NCI-H2196 (cell line): ENCODE measurements at regions not wholly inside any gene's neighbourhood (a gene's known extent, or its start where the extent isn't known, plus 50 kb on each side); places are given as distances from the start of the nearest gene placed in this dataset.

Experiments
- DNase-seq: peaks from one replicate; lab custom pipeline; 2025; ENCODE audit not compliant: unreplicated experiment; lab: John Stamatoyannopoulos, UW

DNA sequence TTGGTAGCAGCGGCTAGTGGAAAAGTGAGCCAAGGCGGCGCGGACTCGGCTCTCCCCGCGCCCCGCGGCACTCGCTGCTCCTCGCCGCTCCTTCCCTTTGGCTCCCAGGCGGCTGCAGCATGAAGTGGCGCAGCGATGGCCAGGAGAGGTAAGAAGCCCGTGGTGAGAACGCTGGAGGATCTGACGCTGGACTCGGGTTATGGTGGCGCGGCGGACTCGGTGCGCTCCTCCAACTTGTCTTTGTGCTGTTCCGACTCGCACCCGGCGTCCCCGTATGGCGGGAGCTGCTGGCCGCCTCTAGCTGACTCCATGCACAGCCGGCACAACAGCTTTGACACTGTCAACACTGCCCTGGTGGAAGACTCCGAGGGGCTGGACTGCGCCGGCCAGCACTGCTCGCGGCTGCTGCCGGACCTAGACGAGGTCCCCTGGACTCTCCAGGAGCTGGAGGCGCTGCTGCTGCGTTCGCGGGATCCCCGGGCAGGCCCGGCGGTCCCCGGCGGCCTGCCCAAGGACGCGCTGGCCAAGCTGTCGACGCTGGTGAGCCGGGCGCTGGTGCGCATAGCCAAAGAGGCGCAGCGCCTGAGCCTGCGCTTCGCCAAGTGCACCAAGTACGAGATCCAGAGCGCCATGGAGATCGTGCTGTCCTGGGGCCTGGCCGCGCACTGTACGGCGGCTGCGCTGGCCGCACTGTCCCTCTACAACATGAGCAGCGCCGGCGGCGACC lies 225.6 kb upstream of the CRY1 start:
- peak; percentile 21 for DNase-seq

DNA sequence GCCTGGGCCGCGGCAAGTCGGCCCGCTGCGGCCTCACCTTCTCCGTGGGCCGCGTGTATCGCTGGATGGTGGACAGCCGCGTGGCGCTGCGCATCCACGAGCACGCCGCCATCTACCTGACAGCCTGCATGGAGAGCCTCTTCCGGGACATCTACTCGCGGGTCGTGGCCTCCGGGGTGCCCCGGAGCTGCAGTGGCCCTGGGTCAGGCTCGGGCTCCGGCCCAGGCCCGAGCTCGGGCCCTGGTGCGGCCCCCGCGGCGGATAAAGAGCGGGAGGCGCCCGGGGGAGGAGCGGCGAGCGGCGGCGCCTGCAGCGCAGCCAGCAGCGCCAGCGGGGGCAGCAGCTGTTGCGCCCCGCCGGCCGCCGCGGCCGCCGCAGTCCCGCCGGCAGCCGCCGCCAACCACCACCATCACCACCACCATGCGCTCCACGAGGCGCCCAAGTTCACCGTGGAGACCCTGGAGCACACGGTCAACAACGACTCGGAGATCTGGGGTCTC lies 226.2 kb upstream of the CRY1 start:
- DNase-seq: no peak

DNA sequence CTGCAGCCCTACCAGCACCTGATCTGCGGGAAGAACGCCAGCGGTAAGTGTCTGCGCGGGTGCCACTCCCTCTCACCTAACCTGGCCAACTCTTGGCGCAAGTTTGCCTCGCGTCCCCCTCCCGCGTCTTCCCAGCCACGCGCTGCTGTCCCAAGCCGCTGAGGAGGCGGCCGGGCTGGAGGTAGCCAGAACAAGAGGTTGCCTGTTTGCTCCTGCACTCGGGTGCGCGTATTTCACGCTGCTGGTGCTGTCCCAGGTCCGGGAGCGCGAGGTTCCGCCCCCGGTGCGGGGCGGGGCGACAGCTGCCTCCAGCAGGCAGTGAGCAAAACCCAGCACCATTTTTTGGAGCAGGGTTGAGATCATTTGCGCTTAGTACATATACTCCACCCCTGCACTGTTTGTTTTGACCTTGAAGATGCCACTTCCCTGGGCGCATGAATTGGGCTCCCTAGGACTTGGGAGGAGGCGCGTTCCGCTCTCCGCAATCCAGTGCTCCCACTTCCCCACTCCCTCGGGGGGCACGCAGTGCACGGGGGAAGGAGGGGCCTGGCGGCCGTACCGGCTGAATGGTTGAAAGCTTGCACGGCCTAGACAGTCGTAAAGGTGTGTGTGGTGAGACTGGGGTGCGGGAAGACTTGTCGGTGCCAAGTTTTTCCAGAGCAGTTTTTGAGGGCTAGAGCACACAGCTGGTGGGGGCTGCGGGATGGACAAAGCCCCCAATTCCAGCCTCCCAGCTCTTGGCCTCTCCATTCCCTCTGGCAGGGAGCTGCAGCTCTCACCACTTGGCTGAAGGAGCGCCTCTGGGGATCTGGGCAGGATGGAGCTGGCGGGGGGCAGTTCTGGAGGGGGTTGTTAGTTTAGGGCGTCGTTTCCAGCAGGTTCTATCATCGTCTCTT lies 226.9 kb upstream of the CRY1 start:
- peak; percentile 7 for DNase-seq

DNA sequence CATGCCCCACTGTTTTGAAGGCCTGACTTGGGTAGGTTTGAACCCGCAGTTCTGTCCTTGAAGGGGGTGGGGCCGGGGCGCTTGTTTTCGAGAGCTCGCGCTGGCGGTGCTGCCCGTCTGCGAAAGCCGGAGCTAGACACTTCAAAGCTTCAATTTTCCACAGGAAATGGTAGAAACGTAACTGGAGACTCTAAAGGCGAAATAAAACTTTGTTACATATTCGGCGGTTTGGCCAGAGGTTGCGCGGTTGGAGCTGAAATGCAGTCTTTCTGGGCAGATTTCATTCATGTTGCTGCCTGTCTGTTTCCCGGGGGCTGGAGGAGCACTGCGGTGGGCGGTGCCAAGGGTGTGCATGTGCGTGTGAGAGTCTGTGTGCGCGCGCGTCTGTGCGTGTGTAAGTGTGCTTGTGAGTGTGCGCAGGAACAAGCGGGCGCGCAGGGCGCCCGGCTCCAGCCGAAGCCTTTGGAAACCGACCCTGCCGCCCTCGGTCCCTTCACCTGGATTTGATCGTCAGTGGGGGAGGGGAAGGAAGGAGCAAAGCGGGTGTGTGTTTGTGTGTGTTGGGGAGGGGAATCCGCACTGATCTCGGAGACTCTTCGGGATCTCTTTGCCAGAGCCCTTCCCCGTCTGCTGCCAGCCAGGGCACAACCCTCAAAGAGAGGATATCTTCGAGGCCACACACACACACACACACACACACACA lies 227.7 kb upstream of the CRY1 start:
- DNase-seq: no peak

DNA sequence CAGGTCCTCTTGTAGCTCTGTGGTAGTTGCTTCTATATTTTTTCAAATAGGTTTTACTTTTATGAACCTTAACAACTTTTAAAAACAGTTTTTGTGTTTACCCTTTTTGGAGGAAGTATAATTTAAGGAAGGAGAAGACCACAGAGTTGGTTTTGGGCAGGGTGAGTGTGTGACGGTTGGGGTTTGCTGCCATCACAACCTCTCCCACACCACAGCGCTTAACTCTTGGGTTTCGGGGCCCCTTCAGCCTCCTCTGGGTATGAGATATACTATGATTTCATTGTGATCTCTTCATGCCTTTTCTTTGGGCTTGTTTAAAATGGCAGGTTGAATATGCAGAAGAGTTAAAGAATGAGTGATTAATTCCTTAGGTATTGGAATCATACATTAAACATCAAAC lies 228.7 kb upstream of the CRY1 start:
- DNase-seq: no peak

DNA sequence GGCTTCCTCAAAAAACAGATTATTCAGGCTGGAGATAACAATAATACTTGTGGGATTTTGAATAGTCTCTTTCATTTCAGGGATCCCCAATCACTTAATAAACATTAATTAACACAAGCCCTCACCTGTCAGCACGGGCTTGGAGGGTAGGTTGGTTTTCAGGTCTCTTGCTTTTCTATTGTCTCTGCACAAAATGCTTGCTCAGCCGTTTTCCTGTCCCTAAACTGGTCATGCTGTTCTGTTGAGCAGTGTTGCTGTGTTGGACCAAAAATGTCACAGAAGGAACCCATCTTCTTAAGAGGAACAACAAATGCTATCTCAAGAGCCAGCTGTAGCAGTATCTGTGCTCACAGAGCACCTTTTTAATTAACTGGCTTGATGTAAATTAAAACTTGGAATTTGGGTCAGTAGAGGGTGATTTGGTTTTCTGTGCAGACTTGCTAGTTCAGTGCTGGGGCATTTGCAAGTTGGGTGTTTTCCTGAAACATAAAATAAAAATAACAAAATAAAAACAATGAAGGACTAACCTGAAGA lies 231.8 kb upstream of the CRY1 start:
- no peak for DNase-seq

DNA sequence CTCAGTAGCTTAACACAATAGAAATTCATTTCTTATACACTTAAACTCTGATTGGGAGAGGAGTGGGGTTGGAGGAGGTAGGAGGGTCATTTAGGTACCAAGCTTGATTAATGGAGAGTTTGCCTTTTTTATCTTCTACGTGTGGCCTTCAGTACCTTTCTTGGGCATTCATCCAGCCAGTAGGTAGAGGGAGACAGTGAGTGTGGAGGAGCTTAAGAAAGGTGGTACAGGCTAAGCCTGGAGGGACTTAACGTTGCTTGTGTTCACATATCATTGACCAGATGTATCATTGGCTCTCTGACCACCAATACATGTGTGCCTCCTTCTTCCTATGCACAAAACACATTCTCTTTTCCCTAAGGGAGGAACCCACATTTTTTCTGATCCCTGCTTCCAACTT lies 232.9 kb upstream of the CRY1 start:
- DNase-seq: no peak

DNA sequence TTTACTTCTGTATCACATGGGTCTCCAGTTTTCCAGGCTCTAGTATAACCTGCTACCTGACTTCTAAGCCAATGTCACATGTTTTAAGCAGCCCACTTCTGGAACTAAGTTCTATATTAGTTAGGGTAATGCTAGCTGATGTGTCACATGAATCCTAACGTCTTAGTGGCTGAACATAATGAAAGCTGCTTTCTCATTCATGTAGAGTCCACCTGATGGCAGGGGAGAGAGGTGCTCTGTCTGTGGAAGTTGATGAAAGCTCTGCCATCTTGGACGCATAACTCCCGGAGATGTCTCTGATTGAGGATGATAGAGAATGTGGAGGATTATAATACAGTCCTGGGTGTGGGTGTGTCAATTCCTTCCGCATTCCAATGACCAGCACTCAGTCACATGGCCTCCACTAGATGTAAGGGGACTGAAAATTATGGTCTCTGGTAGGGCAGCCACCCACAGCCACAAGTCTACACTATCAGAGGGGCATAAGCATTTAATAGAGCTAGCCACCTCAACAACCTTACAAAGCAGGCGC lies 234.4 kb upstream of the CRY1 start:
- DNase-seq: no peak

DNA sequence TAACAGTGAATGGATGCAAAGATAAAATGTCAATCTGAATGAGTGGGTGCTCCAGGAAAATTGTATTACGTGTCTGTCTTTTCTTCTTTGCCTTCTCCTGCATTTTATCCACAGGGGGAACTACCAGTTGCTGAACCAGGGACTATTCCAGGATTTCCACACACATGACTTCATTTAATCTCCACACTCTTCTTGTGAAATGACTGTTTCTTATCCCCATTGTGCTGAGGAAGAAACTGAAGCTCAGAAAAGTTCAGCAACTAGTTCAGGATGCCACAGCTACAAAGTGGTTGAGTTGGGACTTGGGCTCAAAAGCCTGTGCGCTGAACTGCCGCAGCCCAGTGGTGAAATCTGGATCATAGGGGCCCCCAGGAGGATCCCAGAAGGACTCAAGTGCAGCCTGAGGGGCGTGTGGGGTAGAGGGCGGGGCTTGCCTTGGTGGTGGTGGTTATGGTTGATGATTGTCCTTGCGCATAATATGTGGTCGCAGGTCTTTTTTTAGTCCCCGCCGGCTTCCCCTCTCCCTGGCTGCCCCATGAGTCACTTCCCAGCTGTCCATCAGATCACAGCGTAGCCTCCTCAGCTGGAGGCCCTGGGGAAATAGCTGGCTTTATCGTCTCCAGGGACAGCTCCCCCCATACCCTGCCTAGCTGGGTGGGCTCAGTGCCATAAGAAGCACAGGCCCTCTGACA lies 235.2 kb upstream of the CRY1 start:
- no peak for DNase-seq

DNA sequence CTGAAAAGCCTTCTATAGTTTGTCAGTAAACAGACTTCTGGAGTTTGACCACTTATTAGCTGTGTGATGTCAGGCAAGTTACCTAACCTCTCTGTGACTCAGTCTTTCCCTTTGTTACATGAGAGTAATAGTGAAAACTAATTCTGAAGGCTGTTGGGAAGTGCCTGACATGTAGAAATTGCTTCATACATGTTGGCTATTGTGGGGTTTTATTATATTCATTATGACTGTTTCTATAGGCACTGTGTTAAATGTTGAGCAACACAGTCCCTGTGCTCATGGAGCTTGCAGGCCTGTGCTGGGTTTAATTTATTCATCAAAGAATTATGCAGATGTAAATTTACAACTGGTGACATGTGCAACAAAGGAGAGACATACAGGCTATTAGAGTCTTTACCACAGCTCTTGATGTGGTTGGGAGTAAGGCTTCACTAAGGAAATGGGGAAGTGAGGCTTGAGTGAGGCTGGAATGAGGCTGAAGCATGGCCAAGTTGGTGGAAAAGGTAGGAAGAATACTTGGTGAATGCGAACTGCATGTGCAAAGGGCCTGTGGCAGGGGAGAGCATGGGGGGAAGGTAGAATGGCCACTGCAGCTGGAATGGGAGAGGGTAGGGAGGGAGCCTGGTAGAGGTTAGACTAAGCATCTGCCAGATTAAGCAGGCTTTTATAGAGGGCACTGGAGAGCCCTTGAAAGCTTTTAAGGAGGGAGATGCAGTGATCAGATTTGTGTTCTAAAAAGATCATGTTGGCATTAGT lies 236.4 kb upstream of the CRY1 start:
- no peak for DNase-seq

DNA sequence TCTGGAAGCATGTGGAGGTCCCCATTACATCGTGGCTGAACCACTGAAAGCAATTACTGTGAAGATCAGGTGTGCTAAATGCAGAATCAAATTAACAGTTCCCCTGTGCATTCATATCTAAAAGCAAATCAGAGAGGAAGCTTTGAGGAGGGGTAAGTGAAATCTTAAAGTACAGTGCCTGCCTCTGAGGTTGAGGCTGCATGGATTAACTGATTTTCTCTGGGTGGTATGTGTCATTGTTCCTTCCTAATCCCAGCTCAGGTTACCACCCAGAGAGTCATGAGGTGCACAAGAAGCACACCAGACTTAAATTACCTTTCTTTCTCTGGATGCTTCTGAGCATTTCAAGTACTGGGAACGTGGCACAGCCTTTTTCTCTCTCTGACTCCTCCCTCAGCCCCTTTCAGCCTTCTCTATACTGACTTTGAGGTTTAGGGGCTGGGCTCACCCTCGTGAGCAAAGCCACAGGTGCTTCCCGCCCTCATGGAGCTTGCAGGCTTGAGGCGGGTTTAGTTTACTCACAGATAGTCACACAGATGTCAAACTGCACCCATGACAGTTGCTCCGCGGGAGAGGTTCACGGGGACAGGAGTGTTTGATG lies 237.6 kb upstream of the CRY1 start:
- no peak for DNase-seq

DNA sequence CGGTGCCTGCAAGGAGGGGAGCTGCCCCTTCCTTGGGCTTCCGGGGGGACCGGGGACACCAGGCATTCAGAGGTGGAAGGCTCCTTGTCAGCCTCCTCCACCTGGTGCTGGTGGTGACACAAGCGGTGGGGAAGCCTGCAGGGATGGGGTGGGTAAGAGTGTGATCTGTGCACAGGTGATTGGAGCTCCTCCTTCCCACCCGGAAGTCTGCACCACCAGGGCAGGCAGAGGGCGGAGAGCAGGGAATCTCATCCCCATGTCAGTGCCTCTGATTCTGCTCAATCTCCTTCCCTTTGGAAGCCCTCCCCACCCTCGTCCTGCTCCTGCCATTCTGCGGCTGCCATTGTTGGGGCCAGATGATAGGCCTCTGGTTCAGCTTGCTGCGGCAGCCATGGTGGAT lies 238.1 kb upstream of the CRY1 start:
- DNase-seq: no peak

DNA sequence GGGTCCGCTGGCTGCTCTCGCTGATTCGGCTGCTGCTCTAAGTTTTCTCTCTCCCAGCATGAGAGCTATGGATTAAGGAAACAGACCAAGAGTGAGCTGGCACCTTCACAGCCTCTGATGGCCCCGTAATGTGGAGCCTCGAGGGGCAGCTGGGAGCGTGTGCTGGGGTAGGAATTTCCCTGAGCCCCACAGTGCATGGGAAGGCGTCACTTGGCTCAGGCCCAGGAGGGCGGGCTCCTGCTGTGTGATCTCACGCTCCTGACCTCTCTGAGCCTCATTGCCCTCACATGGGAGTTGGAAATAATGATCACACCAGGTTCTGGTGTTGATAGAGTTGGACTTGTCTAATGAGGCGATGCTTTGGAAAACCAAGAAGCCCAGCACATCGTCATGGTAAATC lies 238.6 kb upstream of the CRY1 start:
- DNase-seq: no peak

DNA sequence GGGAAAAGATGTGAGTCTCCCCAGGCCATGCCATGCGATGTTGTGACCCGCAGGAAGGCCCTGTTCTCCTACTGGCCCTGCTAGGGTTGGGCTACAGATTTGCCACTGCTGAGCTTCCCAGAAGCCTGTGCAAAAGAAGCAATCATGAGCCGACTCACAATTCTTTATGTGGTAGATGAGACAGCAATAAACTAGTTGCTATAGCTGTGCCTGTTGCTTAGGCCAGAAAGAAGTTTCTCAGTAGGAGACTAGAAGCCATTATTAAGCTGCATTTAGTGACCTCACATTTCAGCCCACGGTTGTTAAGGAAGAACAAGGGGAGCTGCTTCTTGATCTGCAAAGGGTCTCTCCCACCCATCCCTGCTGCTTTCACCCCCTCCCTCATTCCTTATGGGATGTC lies 239.4 kb upstream of the CRY1 start:
- no peak for DNase-seq

DNA sequence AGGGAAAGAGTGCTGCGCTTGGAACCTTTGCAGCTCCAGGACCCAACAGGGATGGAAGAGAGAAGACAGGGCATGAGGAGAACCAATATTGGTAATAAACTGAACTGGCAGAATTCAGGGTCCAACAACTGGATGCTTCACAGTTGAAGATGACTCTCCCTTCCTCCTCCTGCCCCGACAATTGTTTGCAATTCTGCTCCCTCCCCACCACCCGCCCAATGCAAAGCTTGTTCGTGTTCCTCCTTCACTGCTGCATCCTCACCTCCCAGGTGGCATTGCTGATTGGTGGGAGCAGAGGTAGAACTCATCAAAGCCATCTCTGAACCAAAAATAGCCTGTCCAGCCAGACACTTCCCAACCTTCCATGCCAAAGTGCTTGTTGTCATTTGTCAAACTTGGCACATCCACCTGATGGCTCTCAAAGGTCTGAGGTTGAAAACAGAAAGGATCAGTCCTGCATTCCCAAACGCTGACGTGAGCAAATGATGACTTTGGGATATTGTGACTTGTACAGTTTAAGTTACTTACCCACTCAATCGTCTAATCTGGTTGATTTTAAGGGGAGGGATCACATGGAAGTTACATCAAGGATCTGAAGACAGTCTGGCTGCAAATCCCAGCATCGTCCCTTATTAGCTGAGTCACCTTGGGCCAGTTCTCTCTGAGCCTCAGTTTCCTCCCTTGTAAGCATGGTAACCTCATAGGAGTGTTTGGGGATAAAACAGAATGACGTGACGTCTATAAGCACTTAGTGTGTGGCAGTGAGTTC lies 242.6 kb upstream of the CRY1 start:
- DNase-seq: no peak

DNA sequence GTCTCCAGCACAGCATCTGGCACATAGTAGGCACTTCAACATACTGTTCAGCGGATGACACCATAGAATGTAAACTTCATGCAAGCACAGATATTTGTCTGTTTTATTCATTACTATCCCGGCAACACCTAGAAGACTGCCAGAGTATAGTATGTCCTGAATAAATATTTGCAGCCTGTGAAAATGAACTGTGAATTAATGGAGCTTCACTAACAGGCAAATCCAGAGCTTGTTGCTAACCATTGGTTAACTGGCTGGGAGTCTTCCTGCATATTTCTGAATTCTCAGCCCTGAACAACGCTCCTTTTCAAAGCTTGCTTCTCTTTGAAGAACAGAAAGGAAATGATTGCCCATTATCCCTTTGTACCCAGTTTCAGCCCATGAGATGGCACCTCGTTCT lies 243.3 kb upstream of the CRY1 start:
- no peak for DNase-seq

DNA sequence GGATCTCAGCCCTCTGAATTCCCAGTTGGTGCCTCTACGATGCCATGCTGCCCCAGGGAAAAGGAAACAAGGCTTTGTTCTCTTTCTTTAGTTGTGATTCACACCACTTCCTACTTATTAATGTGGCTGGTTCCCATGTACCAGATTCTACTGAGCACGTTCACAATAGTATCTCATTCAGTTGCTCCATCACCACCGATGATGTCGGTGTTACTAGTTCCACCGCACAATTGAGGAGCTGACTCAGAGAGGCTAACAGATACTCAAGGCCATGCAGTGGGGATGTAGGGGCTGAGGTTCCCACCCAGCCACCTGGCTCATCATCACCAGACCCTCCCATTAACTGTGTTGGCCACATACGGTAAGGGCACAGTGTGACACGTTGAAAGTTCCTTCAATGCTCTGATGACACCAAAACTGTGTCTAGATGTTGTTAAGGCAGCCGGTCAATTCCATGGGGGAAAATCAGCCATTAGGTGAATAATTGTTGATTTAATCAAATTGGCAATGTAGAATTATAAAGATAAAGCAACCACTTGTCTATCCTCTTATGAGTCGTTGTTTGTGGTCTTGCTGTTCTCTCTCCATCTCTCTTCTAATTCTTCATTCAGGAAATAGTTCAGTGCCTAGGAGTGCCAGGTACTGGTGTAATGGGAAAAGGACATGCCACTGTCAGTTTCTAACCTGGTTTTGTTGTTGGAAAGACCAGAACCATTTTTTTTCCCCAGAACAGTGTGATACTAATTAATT lies 244.2 kb upstream of the CRY1 start:
- DNase-seq: no peak

DNA sequence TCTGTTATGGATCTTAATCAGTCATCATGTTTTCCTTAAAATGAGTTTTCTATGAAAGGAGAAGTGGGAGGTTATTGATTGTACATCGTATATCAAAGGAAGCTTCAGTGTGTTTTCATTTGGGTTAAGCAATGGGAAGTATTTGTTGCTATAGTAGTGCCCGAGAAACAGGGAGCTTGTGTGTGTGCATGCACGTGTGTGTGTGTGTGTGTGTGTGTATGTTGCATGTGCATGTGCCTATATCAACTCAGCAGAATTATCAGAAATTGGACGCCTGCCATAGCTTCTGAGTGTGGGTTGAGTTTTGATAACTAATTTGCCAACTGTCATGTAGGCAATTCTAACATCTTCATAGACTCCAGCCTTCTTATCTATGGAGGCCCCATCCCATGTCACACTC lies 246.1 kb upstream of the CRY1 start:
- DNase-seq: no peak
